NK-92 (cell line): ENCODE measurements at regions not wholly inside any gene's neighbourhood (a gene's known extent, or its start where the extent isn't known, plus 50 kb on each side); places are given as distances from the start of the nearest gene placed in this dataset.

ENCODE experiments used
- DNase-seq: peaks from one replicate; lab custom pipeline; 2025; ENCODE audit not compliant: unreplicated experiment; lab: John Stamatoyannopoulos, UW

GRCh38 chr1:209229494-209230061, 353.9 kb upstream of the CAMK1G start:
- DNase-seq: no peak

GRCh38 chr1:209230314-209230713, 353.2 kb upstream of the CAMK1G start:
- DNase-seq: no peak

GRCh38 chr1:209231476-209232156, 351.9 kb upstream of the CAMK1G start:
- no peak for DNase-seq

GRCh38 chr1:209232197-209232596, 351.3 kb upstream of the CAMK1G start:
- DNase-seq: no peak

GRCh38 chr1:209232759-209233158, 350.8 kb upstream of the CAMK1G start:
- DNase-seq: no peak

GRCh38 chr1:209235166-209235565, 348.3 kb upstream of the CAMK1G start:
- no peak for DNase-seq

GRCh38 chr1:209238356-209238755, 345.2 kb upstream of the CAMK1G start:
- DNase-seq: no peak

- no peak for DNase-seq
These were observed 343.2 kb upstream of the CAMK1G start for GRCh38 chr1:209240351-209240750.

- DNase-seq: no peak
These were observed 342.0 kb upstream of the CAMK1G start for GRCh38 chr1:209241487-209241886.

- DNase-seq: no peak
These were observed 334.8 kb upstream of the CAMK1G start for GRCh38 chr1:209248649-209249279.

- no peak for DNase-seq
These were observed 334.2 kb upstream of the CAMK1G start for GRCh38 chr1:209249280-209249670.

GRCh38 chr1:209249785-209250440, 333.6 kb upstream of the CAMK1G start:
- DNase-seq: no peak

- DNase-seq: no peak
These were observed 332.5 kb upstream of the CAMK1G start for GRCh38 chr1:209250861-209251636.

GRCh38 chr1:209256766-209257350, 326.7 kb upstream of the CAMK1G start:
- no peak for DNase-seq

- no peak for DNase-seq
These were observed 326.1 kb upstream of the CAMK1G start for GRCh38 chr1:209257454-209257853.

GRCh38 chr1:209260136-209260535, 323.4 kb upstream of the CAMK1G start:
- no peak for DNase-seq

- DNase-seq: no peak
These were observed 320.9 kb upstream of the CAMK1G start for GRCh38 chr1:209262631-209263030.

- DNase-seq: no peak
These were observed 318.2 kb upstream of the CAMK1G start for GRCh38 chr1:209265301-209265700.

- no peak for DNase-seq
These were observed 316.8 kb upstream of the CAMK1G start for GRCh38 chr1:209266590-209267205.

- DNase-seq: no peak
These were observed 315.5 kb upstream of the CAMK1G start for GRCh38 chr1:209267968-209268367.
